PC-3 (cell line): ENCODE measurements at regions not wholly inside any gene's neighbourhood (a gene's known extent, or its start where the extent isn't known, plus 50 kb on each side); places are given as distances from the start of the nearest gene placed in this dataset.

Source experiments
- ATAC-seq: fragments of 200-7000 bp; cut with Tn5 transposase; 2 replicates; pipeline ENCODE4 v1.9.1; 2020; ENCODE audit warnings: mild to moderate bottlenecking, moderate library complexity
- BruUV-seq: library from RNA; stranded (reverse); fragments of 400-500 nt; replicated peaks from 2 replicates; lab custom pipeline; 2021; lab: Mats Ljungman, UMichigan
- CTCF ChIA-PET: fragments of 300-600 bp; sonication (Branson Sonifier 250); formaldehyde crosslinking; loops from one replicate; lab custom pipeline; 2022; ENCODE audit warnings: antibody characterized with exemption; lab: Charles Lee
- POLR2A ChIA-PET: fragments of 300-600 bp; sonication (Branson Sonifier 250); formaldehyde crosslinking; loops from one replicate; lab custom pipeline; 2022; ENCODE audit warnings: antibody characterized with exemption; ENCODE audit not compliant: unreplicated experiment; lab: Charles Lee
- DNase-seq: peaks from one replicate; pipeline ENCODE4 v3.0.0-alpha.2; 2015
- H2AFZ ChIP-seq: fragments of 300-600 bp; sonication (generic); 2 replicates; pipeline ENCODE4 v1.6.0; 2016; ENCODE audit warnings: antibody characterized with exemption, low read length
- H3F3A ChIP-seq: fragments of 300-600 bp; sonication (generic); one replicate; pipeline ENCODE4 v1.6.0; 2017; ENCODE audit warnings: antibody characterized with exemption, low read length, control low read depth, mild to moderate bottlenecking; ENCODE audit not compliant: unreplicated experiment
- H3K27ac ChIP-seq: fragments of 300-600 bp; sonication (generic); 2 replicates; pipeline ENCODE4 v1.5.1; 2016; ENCODE audit warnings: mild to moderate bottlenecking, low read length
- H3K27me3 ChIP-seq: fragments of 300-600 bp; sonication (generic); 2 replicates; pipeline ENCODE4 v1.6.1; 2016; ENCODE audit warnings: low read length, mixed read lengths
- H3K36me3 ChIP-seq: fragments of 300-600 bp; sonication (generic); 2 replicates; pipeline ENCODE4 v1.6.1; 2016; ENCODE audit warnings: low read depth, mixed run types, low read length, mixed read lengths
- H3K4me1 ChIP-seq: fragments of 300-600 bp; sonication (generic); 2 replicates; pipeline ENCODE4 v1.5.1; 2016; ENCODE audit warnings: low read length; ENCODE audit not compliant: insufficient read depth
- H3K4me2 ChIP-seq: fragments of 300-600 bp; sonication (generic); 2 replicates; pipeline ENCODE4 v1.6.0; 2016; ENCODE audit warnings: low read length
- H3K4me3 ChIP-seq: fragments of 300-600 bp; sonication (generic); 2 replicates; pipeline ENCODE4 v1.5.1; 2016; ENCODE audit warnings: mild to moderate bottlenecking, low read length, mixed read lengths
- H3K79me2 ChIP-seq: fragments of 300-600 bp; sonication (generic); 2 replicates; pipeline ENCODE4 v1.6.1; 2017; ENCODE audit warnings: low read length, mixed read lengths
- H3K9ac ChIP-seq: fragments of 300-600 bp; sonication (generic); 2 replicates; pipeline ENCODE4 v1.6.0; 2016; ENCODE audit warnings: mild to moderate bottlenecking, low read length
- H3K9me2 ChIP-seq: fragments of 300-600 bp; sonication (generic); replicated peaks from 2 replicates; pipeline ENCODE4 v1.6.1; 2016; ENCODE audit warnings: mixed run types, low read length, mixed read lengths
- H3K9me3 ChIP-seq: fragments of 300-600 bp; sonication (generic); 2 replicates; pipeline ENCODE4 v1.6.1; 2016; ENCODE audit warnings: low read length, mixed read lengths
- H4K20me1 ChIP-seq: fragments of 300-600 bp; sonication (generic); 2 replicates; pipeline ENCODE4 v1.6.1; 2016; ENCODE audit warnings: low read length, mixed read lengths
- CTCF ChIP-seq: fragments of 300-600 bp; sonication (generic); conservative IDR thresholded peaks from 2 replicates; pipeline ENCODE4 v1.5.1; 2017; ENCODE audit warnings: antibody characterized with exemption, low read depth, mild to moderate bottlenecking, low read length
- EZH2 ChIP-seq: fragments of 300-600 bp; sonication (generic); IDR thresholded peaks from one replicate; pipeline ENCODE4 v1.6.1; 2017; ENCODE audit warnings: antibody characterized with exemption, mild to moderate bottlenecking, low read length; ENCODE audit not compliant: unreplicated experiment
- EZH2phosphoT487 ChIP-seq: fragments of 300-600 bp; sonication (generic); IDR thresholded peaks from 2 replicates; pipeline ENCODE4 v1.6.1; 2018; ENCODE audit warnings: mild to moderate bottlenecking, antibody characterized with exemption, low read length, borderline replicate concordance
- intact Hi-C: fragments of 100-400 bp; cut with micrococcal nuclease; formaldehyde crosslinking; loops from 2 replicates; pipeline ENCODE4 v1.9.0; 2023

GRCh38 chr1:234835239-234835638 is 225.3 kb upstream of the IRF2BP2 start:
- no TSS peak for BruUV-seq
- no peak overlapping the region for H2AFZ ChIP-seq
- no peaks in the 10 kb centered on the region for H3F3A ChIP-seq
- ATAC-seq = no peak
- H3K27me3 ChIP-seq = no peaks in the 10 kb centered on the region
- H3K27ac ChIP-seq = no peak overlapping the region
- H3K9ac ChIP-seq = no peak overlapping the region
- TF ChIP-seq EZH2phosphoT487 (no peak), CTCF (no peak)
- H3K79me2 ChIP-seq = no peaks in the 10 kb centered on the region
- ChIA-PET CTCF (no interaction called here), POLR2A (no interaction called here)
- no peak overlapping the region for H3K4me3 ChIP-seq
- no peak for DNase-seq
- H3K36me3 ChIP-seq = no peaks in the 10 kb centered on the region
- intact Hi-C loops = no loop called here
- H3K9me2 ChIP-seq = no peaks in the 10 kb centered on the region
- H4K20me1 ChIP-seq = no peaks in the 10 kb centered on the region
- no peaks in the 10 kb centered on the region for H3K4me1 ChIP-seq
- H3K9me3 ChIP-seq = no peaks in the 10 kb centered on the region
- no peak overlapping the region for H3K4me2 ChIP-seq

- POLR2A ChIA-PET = no interaction called here
- no peaks in the 10 kb centered on the region for H3K4me1 ChIP-seq
- no peak overlapping the region for H3K4me2 ChIP-seq
- H3K36me3 ChIP-seq = no peaks in the 10 kb centered on the region
- H3F3A ChIP-seq = no peaks in the 10 kb centered on the region
- no peak overlapping the region for H3K9ac ChIP-seq
- H3K4me3 ChIP-seq = no peak overlapping the region
- H3K79me2 ChIP-seq = no peaks in the 10 kb centered on the region
- DNase-seq (no peak), ATAC-seq (no peak)
- intact Hi-C loops = no loop called here
- no peak overlapping the region for H3K27ac ChIP-seq
- no peaks in the 10 kb centered on the region for H3K9me3 ChIP-seq
- H2AFZ ChIP-seq = no peak overlapping the region
- no TSS peak for BruUV-seq
- H3K27me3 ChIP-seq = no peaks in the 10 kb centered on the region
- H3K9me2 ChIP-seq = no peaks in the 10 kb centered on the region
- H4K20me1 ChIP-seq = no peaks in the 10 kb centered on the region
- TF ChIP-seq EZH2 = no peak
- TF ChIP-seq EZH2phosphoT487 = no peak
- no peak for TF ChIP-seq CTCF
- CTCF ChIA-PET = no interaction called here
Measured at GRCh38 chr1:234833646-234834045, 223.7 kb upstream of the IRF2BP2 start.

GRCh38 chr1:234833118-234833517 is 223.1 kb upstream of the IRF2BP2 start:
- no peak overlapping the region for H3K9ac ChIP-seq
- H3K4me3 ChIP-seq = no peak overlapping the region
- no peak overlapping the region for H3K4me2 ChIP-seq
- no peaks in the 10 kb centered on the region for H3K27me3 ChIP-seq
- TF ChIP-seq EZH2 (no peak), CTCF (no peak), EZH2phosphoT487 (no peak)
- ATAC-seq (no peak), DNase-seq (no peak)
- no TSS peak for BruUV-seq
- no peaks in the 10 kb centered on the region for H3K36me3 ChIP-seq
- H4K20me1 ChIP-seq = no peaks in the 10 kb centered on the region
- ChIA-PET POLR2A (no interaction called here), CTCF (no interaction called here)
- no peaks in the 10 kb centered on the region for H3K9me3 ChIP-seq
- H2AFZ ChIP-seq = no peak overlapping the region
- H3K27ac ChIP-seq = no peak overlapping the region
- H3K9me2 ChIP-seq = no peaks in the 10 kb centered on the region
- no peaks in the 10 kb centered on the region for H3K4me1 ChIP-seq
- H3K79me2 ChIP-seq = no peaks in the 10 kb centered on the region
- H3F3A ChIP-seq = no peaks in the 10 kb centered on the region
- intact Hi-C loops = no loop called here
